SU-DHL-6 (cell line): ENCODE measurements at regions not wholly inside any gene's neighbourhood (a gene's known extent, or its start where the extent isn't known, plus 50 kb on each side); places are given as distances from the start of the nearest gene placed in this dataset.
"Not testable (repeated sequence)": the region's sequence is repeated elsewhere in the genome, so short reads cannot be mapped to it uniquely, and the experiment has no call there.

Source experiments
- H2AFZ ChIP-seq: fragments of 200-600 bp; sonication (generic); 2 replicates; pipeline ENCODE4 v1.6.1; 2014; ENCODE audit warnings: low read depth, mild to moderate bottlenecking, moderate library complexity, mixed read lengths, antibody characterized with exemption, low read length; ENCODE audit not compliant: severe bottlenecking
- H3F3A ChIP-seq: fragments of 200-600 bp; shearing (Covaris generic); 2 replicates; pipeline ENCODE4 v1.6.0; 2016; ENCODE audit warnings: antibody characterized with exemption, mild to moderate bottlenecking; ENCODE audit not compliant: insufficient read depth
- H3K27ac ChIP-seq: fragments of 200-600 bp; sonication (generic); 2 replicates; pipeline ENCODE4 v1.5.1; 2016; ENCODE audit warnings: low read depth, mild to moderate bottlenecking, low read length, moderate library complexity, mixed read lengths
- H3K27me3 ChIP-seq: fragments of 200-600 bp; sonication (generic), shearing (Covaris generic); 2 replicates; pipeline ENCODE4 v1.6.0; 2014; ENCODE audit warnings: mild to moderate bottlenecking, low read length
- H3K36me3 ChIP-seq: fragments of 200-600 bp; sonication (generic); 2 replicates; pipeline ENCODE4 v1.6.1; 2014; ENCODE audit warnings: mild to moderate bottlenecking, low read length, mixed read lengths
- H3K4me2 ChIP-seq: fragments of 300-600, 200-600 bp; shearing (Covaris generic), sonication (generic); 2 replicates; pipeline ENCODE4 v1.6.0; 2014; ENCODE audit warnings: low read length, low read depth, mild to moderate bottlenecking; ENCODE audit not compliant: poor library complexity, severe bottlenecking
- H3K4me3 ChIP-seq: fragments of 200-600 bp; sonication (generic); 2 replicates; pipeline ENCODE4 v1.5.1; 2014; ENCODE audit warnings: antibody characterized with exemption, low read length, mild to moderate bottlenecking, mixed read lengths; ENCODE audit not compliant: insufficient read depth, poor library complexity, severe bottlenecking
- H3K79me2 ChIP-seq: fragments of 200-600 bp; sonication (generic); 2 replicates; pipeline ENCODE4 v1.6.1; 2014; ENCODE audit warnings: mild to moderate bottlenecking, low read length, moderate library complexity; ENCODE audit not compliant: insufficient read depth
- H3K9ac ChIP-seq: fragments of 200-600 bp; sonication (generic); 2 replicates; pipeline ENCODE4 v1.7.0; 2014; ENCODE audit warnings: mild to moderate bottlenecking, low read length
- H3K9me2 ChIP-seq: fragments of 200-600 bp; sonication (generic); replicated peaks from 2 replicates; pipeline ENCODE4 v1.6.1; 2014; ENCODE audit warnings: low read length; ENCODE audit not compliant: insufficient read depth
- H3K9me3 ChIP-seq: fragments of 200-600 bp; sonication (generic); 2 replicates; pipeline ENCODE4 v1.6.1; 2014; ENCODE audit warnings: low read length, mixed read lengths; ENCODE audit not compliant: insufficient read depth
- H4K20me1 ChIP-seq: fragments of 200-600 bp; sonication (generic); 2 replicates; pipeline ENCODE4 v1.6.1; 2014; ENCODE audit warnings: low read depth, mild to moderate bottlenecking, antibody characterized with exemption, low read length, moderate library complexity, mixed read lengths
- EZH2phosphoT487 ChIP-seq: fragments of 200-600 bp; sonication (generic), shearing (Covaris generic); conservative IDR thresholded peaks from 2 replicates; pipeline ENCODE4 v1.6.1; 2018; ENCODE audit warnings: mild to moderate bottlenecking, antibody characterized with exemption, low read length, moderate library complexity, mixed read lengths
- TF ChIP-seq, protein P1 (sequence below): fragments of 200-600 bp; sonication (generic); IDR thresholded peaks from one replicate; pipeline ENCODE4 v1.5.1; 2017; ENCODE audit warnings: antibody characterized with exemption, mild to moderate bottlenecking, low read length, moderate library complexity; ENCODE audit not compliant: insufficient read depth, poor library complexity, severe bottlenecking

GRCh38 chr7:115177823-115178222 is 255.9 kb downstream of the MDFIC start:
- H3K79me2 ChIP-seq, result no peaks in the 10 kb centered on the region

DNA sequence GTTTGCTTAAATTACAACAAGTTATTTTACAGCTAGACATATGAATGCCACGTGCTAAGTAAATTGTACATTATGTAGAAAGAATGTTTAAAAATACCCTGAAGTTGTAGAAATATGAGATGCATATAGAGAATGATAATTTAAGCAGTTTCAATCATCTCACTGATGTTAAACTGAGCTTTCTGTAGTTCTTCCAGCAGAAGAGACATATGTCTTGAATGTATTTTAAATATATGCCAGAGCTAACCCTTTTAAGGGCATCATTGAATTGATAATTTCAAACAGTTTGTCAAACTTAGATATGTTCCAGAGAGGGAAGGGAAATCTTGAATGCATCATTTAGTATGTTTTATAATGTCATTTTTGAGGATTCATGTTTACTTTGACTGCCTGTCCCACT is 255.2 kb downstream of the MDFIC start:
- Histone ChIP-seq H2AFZ (no peak overlapping the region), H3K36me3 (no peaks in the 10 kb centered on the region), H3K4me3 (no peak overlapping the region), H3K27ac (no peak overlapping the region), H3K27me3 (no peaks in the 10 kb centered on the region), H3K9me2 (no peaks in the 10 kb centered on the region), H3F3A (no peaks in the 10 kb centered on the region), H4K20me1 (no peaks in the 10 kb centered on the region), H3K9ac (no peak overlapping the region), H3K9me3 (no peaks in the 10 kb centered on the region), H3K4me2 (no peak overlapping the region), H3K79me2 (no peaks in the 10 kb centered on the region)
- TF ChIP-seq, protein P1, sequence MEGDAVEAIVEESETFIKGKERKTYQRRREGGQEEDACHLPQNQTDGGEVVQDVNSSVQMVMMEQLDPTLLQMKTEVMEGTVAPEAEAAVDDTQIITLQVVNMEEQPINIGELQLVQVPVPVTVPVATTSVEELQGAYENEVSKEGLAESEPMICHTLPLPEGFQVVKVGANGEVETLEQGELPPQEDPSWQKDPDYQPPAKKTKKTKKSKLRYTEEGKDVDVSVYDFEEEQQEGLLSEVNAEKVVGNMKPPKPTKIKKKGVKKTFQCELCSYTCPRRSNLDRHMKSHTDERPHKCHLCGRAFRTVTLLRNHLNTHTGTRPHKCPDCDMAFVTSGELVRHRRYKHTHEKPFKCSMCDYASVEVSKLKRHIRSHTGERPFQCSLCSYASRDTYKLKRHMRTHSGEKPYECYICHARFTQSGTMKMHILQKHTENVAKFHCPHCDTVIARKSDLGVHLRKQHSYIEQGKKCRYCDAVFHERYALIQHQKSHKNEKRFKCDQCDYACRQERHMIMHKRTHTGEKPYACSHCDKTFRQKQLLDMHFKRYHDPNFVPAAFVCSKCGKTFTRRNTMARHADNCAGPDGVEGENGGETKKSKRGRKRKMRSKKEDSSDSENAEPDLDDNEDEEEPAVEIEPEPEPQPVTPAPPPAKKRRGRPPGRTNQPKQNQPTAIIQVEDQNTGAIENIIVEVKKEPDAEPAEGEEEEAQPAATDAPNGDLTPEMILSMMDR, result no peak
- no peak for TF ChIP-seq EZH2phosphoT487

More at GRCh38 chr7:115177823-115178222, 255.9 kb downstream of the MDFIC start:
- Histone ChIP-seq H3K4me3 (no peak overlapping the region), H3K9ac (no peak overlapping the region), H3K4me2 (no peak overlapping the region), H3K36me3 (no peaks in the 10 kb centered on the region), H4K20me1 (no peaks in the 10 kb centered on the region), H3F3A (no peaks in the 10 kb centered on the region), H3K9me2 (no peaks in the 10 kb centered on the region), H2AFZ (no peak overlapping the region), H3K27me3 (no peaks in the 10 kb centered on the region), H3K27ac (no peak overlapping the region), H3K9me3 (no peaks in the 10 kb centered on the region)
- no peak for TF ChIP-seq EZH2phosphoT487

GRCh38 chr7:115172397-115172796 is 250.5 kb downstream of the MDFIC start:
- H3K9me2 ChIP-seq, H4K20me1 ChIP-seq, H3K4me2 ChIP-seq, H3K9me3 ChIP-seq, H3K27me3 ChIP-seq, H2AFZ ChIP-seq, H3K36me3 ChIP-seq, H3K9ac ChIP-seq, H3K4me3 ChIP-seq, H3K27ac ChIP-seq, H3F3A ChIP-seq, H3K79me2 ChIP-seq: not testable (repeated sequence)

DNA sequence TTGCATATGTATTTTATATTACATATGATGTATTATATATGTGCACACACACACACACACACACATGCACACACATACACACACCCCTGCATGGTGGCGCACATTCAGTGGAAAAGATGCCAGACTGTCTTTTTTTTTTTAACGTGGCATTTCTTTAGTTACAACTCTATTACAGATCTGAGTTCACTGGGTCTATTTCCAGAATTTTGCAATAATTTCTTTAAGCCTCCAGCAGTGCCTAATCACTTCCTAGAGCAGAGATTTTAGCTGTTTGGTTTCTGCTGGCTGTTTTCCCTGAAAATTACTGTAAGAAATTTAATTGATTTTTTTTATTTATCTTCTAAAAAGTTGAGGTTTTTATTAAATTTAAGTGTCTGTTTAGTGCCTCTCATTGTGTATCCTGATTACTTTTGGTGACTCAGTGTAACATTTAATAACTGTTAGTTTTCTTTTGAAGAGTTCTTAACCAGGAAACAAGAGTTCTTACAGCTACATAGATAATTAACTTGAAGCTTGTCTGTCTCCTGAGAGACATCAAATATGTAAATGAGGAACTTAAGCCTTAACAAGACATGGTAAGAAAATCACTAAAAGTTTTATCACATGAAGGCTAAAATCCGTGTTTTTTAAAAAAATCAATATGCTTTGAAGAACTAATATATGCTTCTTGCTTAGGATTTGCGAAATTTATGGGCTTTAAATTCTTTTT is 232.0 kb downstream of the MDFIC start:
- TF ChIP-seq, protein P1, result no peak
- TF ChIP-seq EZH2phosphoT487, result no peak
- H3K27ac ChIP-seq, result no peak overlapping the region
- no peaks in the 10 kb centered on the region; the same call in 1 of the 2 replicates for H3K9me2 ChIP-seq
- H3K27me3 ChIP-seq, result no peaks in the 10 kb centered on the region
- no peak overlapping the region for H2AFZ ChIP-seq
- H3F3A ChIP-seq, result no peaks in the 10 kb centered on the region
- H3K4me2 ChIP-seq, result no peak overlapping the region
- H3K4me3 ChIP-seq, result no peak overlapping the region
- H3K79me2 ChIP-seq, result no peaks in the 10 kb centered on the region
- no peak overlapping the region for H3K9ac ChIP-seq
- H4K20me1 ChIP-seq, result no peaks in the 10 kb centered on the region
- H3K36me3 ChIP-seq, result no peaks in the 10 kb centered on the region
- H3K9me3 ChIP-seq, result no peaks in the 10 kb centered on the region
